Prostate gland (tissue), 2 donors: ENCODE measurements at regions not wholly inside any gene's neighbourhood (a gene's known extent, or its start where the extent isn't known, plus 50 kb on each side); places are given as distances from the start of the nearest gene placed in this dataset.

Experiments used
- DNase-seq: peaks from one replicate; pipeline ENCODE4 v3.0.0-alpha.2; 2019; ENCODE audit warnings: low spot score
- H3K27ac ChIP-seq, 2 donors: fragments of 200-600 bp; sonication (generic); 2 replicates each; pipeline ENCODE4 v1.5.1; 2017 to 2019
- H3K27me3 ChIP-seq: fragments of 200-600 bp; sonication (generic); replicated peaks from 2 replicates; pipeline ENCODE4 v1.5.1; 2019; ENCODE audit not compliant: insufficient read depth
- H3K36me3 ChIP-seq, 2 donors: fragments of 200-600 bp; sonication (generic); 1 replicate in 1 of 2; 2 replicates in 1 of 2; pipeline versions ENCODE4 v1.5.1 to v1.8.1; 2017 to 2019
- H3K4me1 ChIP-seq: fragments of 200-600 bp; sonication (generic); replicated peaks from 2 replicates; pipeline ENCODE4 v1.5.1; 2019
- H3K4me3 ChIP-seq, 2 donors: fragments of 200-600 bp; sonication (generic); 2 replicates each; pipeline ENCODE4 v1.5.1; 2017 to 2019
- H3K9me3 ChIP-seq: fragments of 200-600 bp; sonication (generic); 2 replicates; pipeline ENCODE4 v1.5.1; 2017
- CTCF ChIP-seq, 4 experiments: fragments of 200-600 bp in 2 of 4; fragments of 450-650 bp in 2 of 4; sonication (generic) in 2 of 4; IDR thresholded peaks; 1 replicate in 3 of 4; 2 replicates in 1 of 4; pipeline ENCODE4 v1.5.1; 2016 to 2019; ENCODE audit warnings: antibody characterized with exemption in 4 of 4, mild to moderate bottlenecking in 2 of 4, moderate library complexity in 2 of 4
- POLR2A ChIP-seq: fragments of 450-650 bp; IDR thresholded peaks from one replicate; pipeline ENCODE4 v1.6.1; 2016; ENCODE audit warnings: antibody characterized with exemption, mild to moderate bottlenecking
- POLR2AphosphoS5 ChIP-seq: sonication (generic); formaldehyde crosslinking; IDR thresholded peaks from one replicate; pipeline ENCODE4 v1.6.1; 2017; ENCODE audit warnings: antibody characterized with exemption
- WGBS: methylation state at CpG from one replicate; pipeline ENCODE4 v1.1.5; 2018; 5-methylcytosine and 5-hydroxymethylcytosine counted together
- intact Hi-C: fragments of 100-400 bp; cut with DNase I; formaldehyde crosslinking; loops from one replicate; pipeline ENCODE4 v1.14.2; 2022

- no peak overlapping the region for H3K27ac ChIP-seq
- no peaks in the 10 kb centered on the region for H3K4me1 ChIP-seq
- no peaks in the 10 kb centered on the region for H3K9me3 ChIP-seq
- H3K36me3 ChIP-seq = no peaks in the 10 kb centered on the region
- no peaks in the 10 kb centered on the region for H3K27me3 ChIP-seq
- H3K4me3 ChIP-seq = no peak overlapping the region
- DNase-seq = no peak
- TF ChIP-seq POLR2A (no peak), CTCF (IDR thresholded peaks at IDR 0.05) (no peak), POLR2AphosphoS5 (no peak)
- intact Hi-C loops = loop anchor here (5.0 kb wide), 1 partner anchor 1684 kb away; no protein-coding TSS in a partner anchor
- 89% methylated on average over 14 of the region's 14 CpGs for WGBS
Measured at GRCh38 chr20:60213126-60213893, 255.1 kb downstream of the CDH26 start.

- Histone ChIP-seq H3K4me3 (no peak overlapping the region), H3K4me1 (no peaks in the 10 kb centered on the region), H3K9me3 (no peaks in the 10 kb centered on the region), H3K27ac (no peak overlapping the region), H3K36me3 (no peaks in the 10 kb centered on the region), H3K27me3 (no peaks in the 10 kb centered on the region)
- 39% methylated on average over 17 of the region's 17 CpGs for WGBS
- intact Hi-C loops = loop anchor here (5.0 kb wide), 1 partner anchor 1682 kb away; no protein-coding TSS in a partner anchor
- TF ChIP-seq POLR2A (no peak), CTCF (IDR thresholded peaks at IDR 0.05) (no peak), POLR2AphosphoS5 (no peak)
- DNase-seq = no peak
Measured at GRCh38 chr20:60214901-60215815, 256.9 kb downstream of the CDH26 start.

GRCh38 chr20:60215816-60216730 lies 257.9 kb downstream of the CDH26 start:
- Histone ChIP-seq H3K9me3 (no peaks in the 10 kb centered on the region), H3K27ac (no peak overlapping the region), H3K4me1 (no peaks in the 10 kb centered on the region), H3K4me3 (no peak overlapping the region), H3K36me3 (no peaks in the 10 kb centered on the region), H3K27me3 (no peaks in the 10 kb centered on the region)
- 34% methylated on average over 11 of the region's 11 CpGs for WGBS
- TF ChIP-seq POLR2AphosphoS5 = peak; percentile 89
- no peak for TF ChIP-seq POLR2A
- intact Hi-C loops = no loop called here
- peak; percentile 59 for DNase-seq

DNA sequence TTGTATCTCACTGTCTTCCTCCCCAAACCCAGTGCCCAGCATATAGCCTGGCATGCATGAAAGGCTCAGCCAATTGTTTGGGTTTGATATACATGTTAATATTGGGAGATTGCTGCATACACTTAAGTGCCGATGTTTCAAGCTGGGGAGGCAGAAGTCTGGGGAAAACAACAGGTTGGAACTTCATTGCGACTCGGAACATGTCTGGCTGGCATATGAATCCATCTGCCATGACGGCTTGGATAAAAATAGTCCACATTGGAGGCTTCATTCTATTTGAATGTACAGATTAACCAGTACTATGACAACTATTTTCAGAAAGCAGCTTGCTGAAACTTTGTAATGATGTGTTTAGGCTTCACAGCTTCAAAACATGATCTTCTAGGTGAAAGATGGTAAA lies 261.0 kb downstream of the CDH26 start:
- H3K27me3 ChIP-seq = no peaks in the 10 kb centered on the region
- no peak overlapping the region for H3K27ac ChIP-seq
- intact Hi-C loops = no loop called here
- DNase-seq = no peak
- H3K4me1 ChIP-seq = no peaks in the 10 kb centered on the region
- TF ChIP-seq CTCF (IDR thresholded peaks at IDR 0.05) (no peak), POLR2A (no peak), POLR2AphosphoS5 (no peak)
- no peaks in the 10 kb centered on the region for H3K9me3 ChIP-seq
- H3K4me3 ChIP-seq = no peak overlapping the region
- WGBS = 89% methylated on average over 4 of the region's 4 CpGs
- no peaks in the 10 kb centered on the region for H3K36me3 ChIP-seq
